ENCODE measurements at regions not wholly inside any gene's neighbourhood (a gene's known extent, or its start where the extent isn't known, plus 50 kb on each side); places are given as distances from the start of the nearest gene placed in this dataset.

DNA sequence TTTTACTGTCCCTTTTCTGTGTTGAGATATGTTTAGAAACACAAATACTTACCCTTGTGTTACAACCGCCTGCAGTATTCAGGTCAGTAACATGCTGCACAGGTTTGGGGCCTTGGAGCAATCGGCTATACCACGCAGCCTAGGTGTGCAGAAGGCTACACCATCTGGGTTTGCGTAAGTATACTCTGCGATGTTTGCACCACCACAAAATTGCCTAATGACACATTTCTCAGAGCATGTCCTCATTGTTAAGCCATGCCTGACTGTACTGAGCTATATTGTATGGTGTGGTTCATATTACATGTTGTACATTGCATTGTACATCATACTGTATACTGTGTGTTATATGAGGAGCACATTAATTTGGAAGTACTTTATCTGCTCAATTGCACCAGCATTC is 247.4 kb downstream of the RHOU start:
- Histone ChIP-seq H3K9me3 (ENCODE audit: insufficient read depth, low read length) (no peaks in the 10 kb centered on the region), H3K36me3 (ENCODE audit: insufficient read depth, insufficient read length, low read length) (no peaks in the 10 kb centered on the region), H3K9ac (ENCODE audit: insufficient read length, low read depth) (no peak overlapping the region), H3K4me1 (ENCODE audit: insufficient read depth, insufficient read length) (peaks cover 10% of the 10 kb centered on the region), H3K27me3 (ENCODE audit: insufficient read depth, insufficient read length) (no peaks in the 10 kb centered on the region), H3K4me3 (ENCODE audit: insufficient read length, low read depth) (no peak overlapping the region)
- no peak for DNase-seq (ENCODE audit: low read depth, low spot score)
- TF ChIP-seq YY1 (IDR thresholded peaks at IDR 0.05; ENCODE audit: insufficient read depth, insufficient read length) (no peak), SUZ12 (IDR thresholded peaks at IDR 0.05; ENCODE audit: extremely low read depth, insufficient read depth, insufficient read length) (no peak), ZNF274 (IDR thresholded peaks at IDR 0.05; ENCODE audit: low read depth, low read length) (no peak)

DNA sequence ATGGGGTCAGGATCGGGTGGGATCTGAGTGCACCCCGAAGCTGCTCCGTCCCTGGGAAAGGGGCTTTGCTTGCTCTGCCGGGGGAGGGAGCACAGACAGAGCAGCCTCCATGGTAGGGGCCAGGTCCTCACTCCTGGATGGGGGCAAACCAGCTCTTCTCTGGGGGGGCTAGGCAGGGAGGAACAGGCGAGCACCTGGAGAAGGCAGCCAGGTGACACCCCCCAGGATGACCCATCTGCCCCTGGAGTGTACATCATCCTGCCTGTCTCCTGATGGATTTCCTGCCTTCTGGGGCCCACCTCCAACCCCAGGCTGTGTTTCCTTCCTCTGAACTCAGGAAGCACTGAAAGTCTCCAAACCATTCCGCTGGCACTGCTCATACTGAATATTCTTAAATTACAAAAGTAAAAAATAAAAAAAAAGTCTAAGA is 248.0 kb downstream of the RHOU start:
- no peak overlapping the region for H3K9ac ChIP-seq (ENCODE audit: insufficient read length, low read depth)
- H3K36me3 ChIP-seq (ENCODE audit: insufficient read depth, insufficient read length, low read length), result no peaks in the 10 kb centered on the region
- TF ChIP-seq ZNF274 (IDR thresholded peaks at IDR 0.05; ENCODE audit: low read depth, low read length) (no peak), YY1 (IDR thresholded peaks at IDR 0.05; ENCODE audit: insufficient read depth, insufficient read length) (no peak), SUZ12 (IDR thresholded peaks at IDR 0.05; ENCODE audit: extremely low read depth, insufficient read depth, insufficient read length) (no peak)
- H3K9me3 ChIP-seq (ENCODE audit: insufficient read depth, low read length), result no peaks in the 10 kb centered on the region
- H3K4me3 ChIP-seq (ENCODE audit: insufficient read length, low read depth), result no peak overlapping the region
- H3K27me3 ChIP-seq (ENCODE audit: insufficient read depth, insufficient read length), result no peaks in the 10 kb centered on the region
- H3K4me1 ChIP-seq (ENCODE audit: insufficient read depth, insufficient read length), result peaks cover 10% of the 10 kb centered on the region
- DNase-seq (ENCODE audit: low read depth, low spot score), result no peak

DNA sequence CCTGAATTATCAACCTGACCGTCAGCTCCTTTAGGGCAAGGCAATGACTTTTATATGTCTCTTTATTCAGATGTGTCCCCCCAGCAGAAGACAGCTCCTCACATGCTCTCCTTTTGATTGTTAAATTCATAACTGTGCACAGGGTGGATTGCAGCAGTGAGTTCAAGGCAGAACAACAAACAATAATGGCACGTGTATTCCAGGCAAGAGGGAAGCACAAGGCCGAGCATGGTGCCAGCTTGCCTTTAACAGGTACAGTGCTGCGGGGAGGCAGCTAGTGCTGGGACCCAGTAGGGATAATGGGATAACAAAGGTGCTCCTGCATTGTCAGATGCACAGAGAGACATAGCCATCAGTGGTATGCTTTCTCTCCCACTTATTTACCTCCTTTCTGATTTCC is 248.4 kb downstream of the RHOU start:
- no peak overlapping the region for H3K9ac ChIP-seq (ENCODE audit: insufficient read length, low read depth)
- no peak for DNase-seq (ENCODE audit: low read depth, low spot score)
- H3K4me3 ChIP-seq (ENCODE audit: insufficient read length, low read depth), result no peak overlapping the region
- H3K27me3 ChIP-seq (ENCODE audit: insufficient read depth, insufficient read length), result no peaks in the 10 kb centered on the region
- H3K4me1 ChIP-seq (ENCODE audit: insufficient read depth, insufficient read length), result peaks cover 6% of the 10 kb centered on the region
- H3K36me3 ChIP-seq (ENCODE audit: insufficient read depth, insufficient read length, low read length), result no peaks in the 10 kb centered on the region
- no peaks in the 10 kb centered on the region for H3K9me3 ChIP-seq (ENCODE audit: insufficient read depth, low read length)
- TF ChIP-seq SUZ12 (IDR thresholded peaks at IDR 0.05; ENCODE audit: extremely low read depth, insufficient read depth, insufficient read length) (no peak), ZNF274 (IDR thresholded peaks at IDR 0.05; ENCODE audit: low read depth, low read length) (no peak), YY1 (IDR thresholded peaks at IDR 0.05; ENCODE audit: insufficient read depth, insufficient read length) (no peak)

DNA sequence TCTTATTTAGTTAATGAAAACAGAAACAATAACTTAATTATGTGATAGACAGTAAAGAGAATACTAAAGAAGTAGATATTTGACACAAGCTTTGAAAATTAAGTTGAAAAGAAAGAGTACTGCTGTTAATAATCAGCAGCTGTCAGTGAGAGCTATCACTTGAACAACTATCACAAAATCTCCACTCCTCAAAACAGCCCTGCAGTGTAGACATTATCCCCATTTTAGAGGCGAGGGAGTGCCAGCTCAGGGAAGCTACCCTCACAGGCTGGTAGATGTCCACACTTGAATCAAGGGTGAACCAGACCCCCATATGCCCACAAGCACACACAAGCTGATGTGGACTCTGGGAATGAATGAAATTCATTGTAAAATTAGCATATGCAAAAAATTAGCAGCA is 248.8 kb downstream of the RHOU start:
- Histone ChIP-seq H3K36me3 (ENCODE audit: insufficient read depth, insufficient read length, low read length) (no peaks in the 10 kb centered on the region), H3K27me3 (ENCODE audit: insufficient read depth, insufficient read length) (no peaks in the 10 kb centered on the region), H3K9ac (ENCODE audit: insufficient read length, low read depth) (no peak overlapping the region), H3K9me3 (ENCODE audit: insufficient read depth, low read length) (no peaks in the 10 kb centered on the region), H3K4me1 (ENCODE audit: insufficient read depth, insufficient read length) (peaks cover 3% of the 10 kb centered on the region), H3K4me3 (ENCODE audit: insufficient read length, low read depth) (no peak overlapping the region)
- no peak for TF ChIP-seq ZNF274 (IDR thresholded peaks at IDR 0.05; ENCODE audit: low read depth, low read length)
- TF ChIP-seq SUZ12 (IDR thresholded peaks at IDR 0.05; ENCODE audit: extremely low read depth, insufficient read depth, insufficient read length), result no peak
- TF ChIP-seq YY1 (IDR thresholded peaks at IDR 0.05; ENCODE audit: insufficient read depth, insufficient read length), result no peak
- DNase-seq (ENCODE audit: low read depth, low spot score), result no peak

DNA sequence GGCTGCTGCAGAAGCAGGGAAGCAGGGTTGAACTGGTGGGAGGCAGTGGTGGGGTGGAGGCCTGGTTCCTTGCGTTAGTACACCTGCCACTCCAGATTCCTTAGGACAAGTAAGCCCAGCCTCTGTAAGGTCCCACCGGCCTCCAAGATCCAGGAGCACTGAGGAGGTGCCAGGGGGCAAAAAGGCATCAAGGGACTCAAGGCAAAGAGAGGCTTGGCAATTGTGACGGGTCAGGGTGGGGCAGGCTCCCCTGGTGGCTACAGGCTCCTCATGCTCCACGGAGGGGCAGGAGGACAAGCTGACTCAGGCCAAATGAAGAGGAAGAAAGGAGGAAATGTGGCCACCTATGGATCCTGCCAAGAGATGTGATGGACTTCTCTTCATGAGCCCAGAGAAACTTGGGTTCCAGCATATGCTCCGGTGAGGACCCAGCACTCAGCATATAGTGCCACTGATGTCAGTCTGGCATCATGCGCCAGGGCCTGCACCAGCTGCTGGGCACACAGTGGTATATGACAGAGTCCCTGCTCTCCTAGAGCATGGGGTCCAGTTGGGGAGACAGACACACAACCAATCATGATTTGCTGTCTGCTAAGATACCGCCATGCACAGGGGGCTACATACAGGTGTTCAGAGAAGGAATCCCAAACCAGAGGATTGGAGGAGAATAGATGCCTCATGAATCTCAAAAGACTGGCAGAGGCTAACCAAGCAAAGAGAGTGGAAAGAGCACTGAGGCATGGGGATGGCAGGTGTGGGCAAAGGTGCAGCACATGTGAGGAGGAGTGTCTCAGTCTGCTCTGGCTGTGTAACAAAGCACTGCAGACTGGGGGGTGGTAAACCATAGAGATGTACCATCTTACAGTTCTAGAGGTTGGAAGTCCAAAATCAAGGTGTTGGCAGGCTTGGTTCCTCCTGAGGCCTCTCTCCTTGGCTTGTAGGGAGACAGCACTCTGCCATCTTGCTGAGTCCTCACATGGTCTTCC is 249.7 kb downstream of the RHOU start:
- Histone ChIP-seq H3K36me3 (ENCODE audit: insufficient read depth, insufficient read length, low read length) (no peaks in the 10 kb centered on the region), H3K4me1 (ENCODE audit: insufficient read depth, insufficient read length) (peaks cover 3% of the 10 kb centered on the region), H3K9ac (ENCODE audit: insufficient read length, low read depth) (no peak overlapping the region), H3K4me3 (ENCODE audit: insufficient read length, low read depth) (no peak overlapping the region), H3K27me3 (ENCODE audit: insufficient read depth, insufficient read length) (no peaks in the 10 kb centered on the region), H3K9me3 (ENCODE audit: insufficient read depth, low read length) (no peaks in the 10 kb centered on the region)
- no peak for DNase-seq (ENCODE audit: low read depth, low spot score)
- no peak for TF ChIP-seq SUZ12 (IDR thresholded peaks at IDR 0.05; ENCODE audit: extremely low read depth, insufficient read depth, insufficient read length)
- no peak for TF ChIP-seq ZNF274 (IDR thresholded peaks at IDR 0.05; ENCODE audit: low read depth, low read length)
- TF ChIP-seq YY1 (IDR thresholded peaks at IDR 0.05; ENCODE audit: insufficient read depth, insufficient read length), result no peak

GRCh38 chr1:228985661-228986060 is 250.4 kb downstream of the RHOU start:
- H3K36me3 ChIP-seq (ENCODE audit: insufficient read depth, insufficient read length, low read length), result no peaks in the 10 kb centered on the region
- peaks cover 3% of the 10 kb centered on the region for H3K4me1 ChIP-seq (ENCODE audit: insufficient read depth, insufficient read length)
- DNase-seq (ENCODE audit: low read depth, low spot score), result no peak
- no peak for TF ChIP-seq YY1 (IDR thresholded peaks at IDR 0.05; ENCODE audit: insufficient read depth, insufficient read length)
- TF ChIP-seq ZNF274 (IDR thresholded peaks at IDR 0.05; ENCODE audit: low read depth, low read length), result no peak
- no peak for TF ChIP-seq SUZ12 (IDR thresholded peaks at IDR 0.05; ENCODE audit: extremely low read depth, insufficient read depth, insufficient read length)
- H3K9me3 ChIP-seq (ENCODE audit: insufficient read depth, low read length), result no peaks in the 10 kb centered on the region
- H3K27me3 ChIP-seq (ENCODE audit: insufficient read depth, insufficient read length), result no peaks in the 10 kb centered on the region
- no peak overlapping the region for H3K9ac ChIP-seq (ENCODE audit: insufficient read length, low read depth)
- no peak overlapping the region for H3K4me3 ChIP-seq (ENCODE audit: insufficient read length, low read depth)

GRCh38 chr1:228986093-228986904 is 251.0 kb downstream of the RHOU start:
- Histone ChIP-seq H3K4me1 (ENCODE audit: insufficient read depth, insufficient read length) (peaks cover 3% of the 10 kb centered on the region), H3K4me3 (ENCODE audit: insufficient read length, low read depth) (no peak overlapping the region), H3K9ac (ENCODE audit: insufficient read length, low read depth) (no peak overlapping the region), H3K36me3 (ENCODE audit: insufficient read depth, insufficient read length, low read length) (no peaks in the 10 kb centered on the region), H3K27me3 (ENCODE audit: insufficient read depth, insufficient read length) (no peaks in the 10 kb centered on the region), H3K9me3 (ENCODE audit: insufficient read depth, low read length) (no peaks in the 10 kb centered on the region)
- TF ChIP-seq SUZ12 (IDR thresholded peaks at IDR 0.05; ENCODE audit: extremely low read depth, insufficient read depth, insufficient read length), result no peak
- TF ChIP-seq YY1 (IDR thresholded peaks at IDR 0.05; ENCODE audit: insufficient read depth, insufficient read length), result no peak
- no peak for TF ChIP-seq ZNF274 (IDR thresholded peaks at IDR 0.05; ENCODE audit: low read depth, low read length)
- no peak for DNase-seq (ENCODE audit: low read depth, low spot score)

Data from NT2/D1 (cell line).